KMS-11 (cell line): ENCODE measurements at regions not wholly inside any gene's neighbourhood (a gene's known extent, or its start where the extent isn't known, plus 50 kb on each side); places are given as distances from the start of the nearest gene placed in this dataset.
"Not testable (repeated sequence)": the region's sequence is repeated elsewhere in the genome, so short reads cannot be mapped to it uniquely, and the experiment has no call there.

Experiments
- H2AFZ ChIP-seq: fragments of 200-600 bp; sonication (generic); 2 replicates; pipeline ENCODE4 v1.6.1; 2016; ENCODE audit warnings: antibody characterized with exemption, mixed run types, low read depth
- H3K27ac ChIP-seq: fragments of 200-600 bp; sonication (generic); 2 replicates; pipeline ENCODE4 v1.6.1; 2016; ENCODE audit warnings: mild to moderate bottlenecking, mixed run types
- H3K27me3 ChIP-seq: fragments of 200-600 bp; sonication (generic); 2 replicates; pipeline ENCODE4 v1.6.1; 2017; ENCODE audit warnings: mild to moderate bottlenecking, low read depth, mixed run types, moderate library complexity; ENCODE audit not compliant: insufficient read depth
- H3K36me3 ChIP-seq: fragments of 200-600 bp; sonication (generic); 2 replicates; pipeline ENCODE4 v1.6.1; 2017; ENCODE audit warnings: mild to moderate bottlenecking, mixed run types; ENCODE audit not compliant: insufficient read depth
- H3K4me1 ChIP-seq: fragments of 200-600 bp; sonication (generic); 2 replicates; pipeline ENCODE4 v1.6.1; 2016; ENCODE audit warnings: mild to moderate bottlenecking, low read depth, mixed run types; ENCODE audit not compliant: poor library complexity, severe bottlenecking
- H3K4me2 ChIP-seq: fragments of 200-600 bp; sonication (generic); 2 replicates; pipeline ENCODE4 v1.7.0; 2016; ENCODE audit warnings: mild to moderate bottlenecking, mixed run types
- H3K4me3 ChIP-seq: fragments of 200-600 bp; sonication (generic); IDR thresholded peaks from 2 replicates; pipeline ENCODE4 v1.6.1; 2017; ENCODE audit warnings: low read depth, low read length, mixed read lengths; ENCODE audit not compliant: insufficient read depth
- H3K79me2 ChIP-seq: fragments of 200-600 bp; sonication (generic); 2 replicates; pipeline ENCODE4 v1.6.1; 2016; ENCODE audit warnings: low read depth, mixed run types; ENCODE audit not compliant: insufficient read depth
- H3K9ac ChIP-seq: fragments of 200-600 bp; sonication (generic); 2 replicates; pipeline ENCODE4 v1.6.1; 2016; ENCODE audit warnings: mild to moderate bottlenecking, mixed run types
- H4K20me1 ChIP-seq: fragments of 200-600 bp; sonication (generic); 2 replicates; pipeline ENCODE4 v1.6.1; 2016; ENCODE audit warnings: mild to moderate bottlenecking, mixed run types; ENCODE audit not compliant: insufficient read depth
- CTCF ChIP-seq: fragments of 200-600 bp; sonication (generic); conservative IDR thresholded peaks from 2 replicates; pipeline ENCODE4 v1.6.1; 2017; ENCODE audit warnings: low read depth, mild to moderate bottlenecking, antibody characterized with exemption, low read length, moderate library complexity, mixed read lengths

GRCh38 chr22:25397616-25398015 lies 166.9 kb upstream of the GRK3 start:
- H3K9ac ChIP-seq: no peak overlapping the region
- H3K36me3 ChIP-seq: no peaks in the 10 kb centered on the region
- peaks cover 22% of the 10 kb centered on the region; the same call in 1 of the 2 replicates for H3K79me2 ChIP-seq
- H3K4me3 ChIP-seq: no peak overlapping the region
- H2AFZ ChIP-seq: no peak overlapping the region
- no peak for TF ChIP-seq CTCF
- H3K4me1 ChIP-seq: peaks cover 28% of the 10 kb centered on the region
- no peaks in the 10 kb centered on the region for H4K20me1 ChIP-seq
- H3K27ac ChIP-seq: no peak overlapping the region
- no peaks in the 10 kb centered on the region for H3K27me3 ChIP-seq
- H3K4me2 ChIP-seq: no peak overlapping the region

GRCh38 chr22:25398591-25399062 lies 165.8 kb upstream of the GRK3 start:
- Histone ChIP-seq H3K4me1 (peaks cover 30% of the 10 kb centered on the region), H3K79me2 (peaks cover 25% of the 10 kb centered on the region; the same call in 1 of the 2 replicates), H3K4me2 (peak overlapping the region; percentile 17; the same call in 1 of the 2 replicates)
- not testable (repeated sequence) for H4K20me1 ChIP-seq, H3K36me3 ChIP-seq, H3K27ac ChIP-seq, H3K9ac ChIP-seq, H3K4me3 ChIP-seq, H3K27me3 ChIP-seq, H2AFZ ChIP-seq

GRCh38 chr22:25399649-25400151 lies 164.8 kb upstream of the GRK3 start:
- Histone ChIP-seq H3K79me2 (peaks cover 31% of the 10 kb centered on the region; the same call in 1 of the 2 replicates), H3K27ac (no peak overlapping the region), H3K4me1 (peaks cover 38% of the 10 kb centered on the region), H2AFZ (no peak overlapping the region), H3K27me3 (no peaks in the 10 kb centered on the region), H3K9ac (no peak overlapping the region), H3K4me3 (no peak overlapping the region), H3K36me3 (no peaks in the 10 kb centered on the region), H4K20me1 (no peaks in the 10 kb centered on the region), H3K4me2 (no peak overlapping the region)
- no peak for TF ChIP-seq CTCF

GRCh38 chr22:25402160-25402500 lies 162.3 kb upstream of the GRK3 start:
- H4K20me1 ChIP-seq: no peaks in the 10 kb centered on the region
- H3K79me2 ChIP-seq: peaks cover 31% of the 10 kb centered on the region; the same call in 1 of the 2 replicates
- TF ChIP-seq CTCF: no peak
- H2AFZ ChIP-seq: no peak overlapping the region
- H3K36me3 ChIP-seq: no peaks in the 10 kb centered on the region
- peaks cover 33% of the 10 kb centered on the region for H3K4me1 ChIP-seq
- no peak overlapping the region for H3K27ac ChIP-seq
- H3K4me2 ChIP-seq: no peak overlapping the region
- H3K4me3 ChIP-seq: no peak overlapping the region
- no peaks in the 10 kb centered on the region for H3K27me3 ChIP-seq
- no peak overlapping the region for H3K9ac ChIP-seq

GRCh38 chr22:25402501-25403283 lies 161.8 kb upstream of the GRK3 start:
- H4K20me1 ChIP-seq: no peaks in the 10 kb centered on the region
- no peak for TF ChIP-seq CTCF
- H3K79me2 ChIP-seq: peaks cover 31% of the 10 kb centered on the region; the same call in 1 of the 2 replicates
- H3K27ac ChIP-seq: no peak overlapping the region
- H3K4me3 ChIP-seq: no peak overlapping the region
- H3K4me1 ChIP-seq: peaks cover 29% of the 10 kb centered on the region
- no peaks in the 10 kb centered on the region for H3K27me3 ChIP-seq
- no peak overlapping the region for H2AFZ ChIP-seq
- H3K36me3 ChIP-seq: no peaks in the 10 kb centered on the region
- no peak overlapping the region for H3K9ac ChIP-seq
- no peak overlapping the region for H3K4me2 ChIP-seq
